ENCODE measurements at regions not wholly inside any gene's neighbourhood (a gene's known extent, or its start where the extent isn't known, plus 50 kb on each side); places are given as distances from the start of the nearest gene placed in this dataset.

GRCh38 chr10:120998782-120999285, 147.7 kb downstream of the WDR11 start:
- H3K36me3 ChIP-seq, result no peaks in the 10 kb centered on the region

GRCh38 chr10:120999868-121000267, 148.7 kb downstream of the WDR11 start:
- DNase-seq, result no peak
- H3K27ac ChIP-seq, result no peak overlapping the region
- H3K4me1 ChIP-seq, result no peaks in the 10 kb centered on the region
- H3K27me3 ChIP-seq, result no peaks in the 10 kb centered on the region
- TF ChIP-seq CTCF (IDR thresholded peaks at IDR 0.05), result no peak
- intact Hi-C loops (cut with DNase I), result no loop called here
- no peaks in the 10 kb centered on the region for H3K9me3 ChIP-seq
- no peaks in the 10 kb centered on the region for H3K36me3 ChIP-seq
- H3K9ac ChIP-seq (ENCODE audit: low read depth in 2 of 2, low read length in 2 of 2), result no peak overlapping the region
- H3K4me3 ChIP-seq, result no peak overlapping the region

More at GRCh38 chr10:120998782-120999285, 147.7 kb downstream of the WDR11 start:
- no peak overlapping the region for H3K4me3 ChIP-seq
- H3K9me3 ChIP-seq, result no peaks in the 10 kb centered on the region
- no peaks in the 10 kb centered on the region for H3K27me3 ChIP-seq
- DNase-seq, result no peak
- no peak overlapping the region for H3K9ac ChIP-seq (ENCODE audit: low read depth in 2 of 2, low read length in 2 of 2)
- H3K27ac ChIP-seq, result no peak overlapping the region
- no peak for TF ChIP-seq CTCF (IDR thresholded peaks at IDR 0.05)
- intact Hi-C loops (cut with DNase I), result no loop called here
- H3K4me1 ChIP-seq, result no peaks in the 10 kb centered on the region

GRCh38 chr10:121002586-121003205, 151.5 kb downstream of the WDR11 start:
- Histone ChIP-seq H3K27me3 (no peaks in the 10 kb centered on the region), H3K9ac (ENCODE audit: low read depth in 2 of 2, low read length in 2 of 2) (no peak overlapping the region), H3K4me1 (no peaks in the 10 kb centered on the region), H3K36me3 (no peaks in the 10 kb centered on the region), H3K9me3 (peaks cover 5% of the 10 kb centered on the region), H3K27ac (no peak overlapping the region), H3K4me3 (no peak overlapping the region)
- no peak for TF ChIP-seq CTCF (IDR thresholded peaks at IDR 0.05)
- peak; percentile 64 for DNase-seq
- intact Hi-C loops (cut with DNase I), result no loop called here

- no peak overlapping the region for H3K27ac ChIP-seq
- H3K27me3 ChIP-seq, result no peaks in the 10 kb centered on the region
- no peaks in the 10 kb centered on the region for H3K36me3 ChIP-seq
- H3K9me3 ChIP-seq, result peaks cover 5% of the 10 kb centered on the region
- no peak overlapping the region for H3K4me3 ChIP-seq
- no peaks in the 10 kb centered on the region for H3K4me1 ChIP-seq
- intact Hi-C loops (cut with DNase I), result loop anchor here (5.0 kb wide), 1 partner anchor 41 kb away; no protein-coding TSS in a partner anchor
- TF ChIP-seq CTCF (IDR thresholded peaks at IDR 0.05), result no peak
- H3K9ac ChIP-seq (ENCODE audit: low read depth in 2 of 2, low read length in 2 of 2), result no peak overlapping the region
- no peak for DNase-seq
Measured at GRCh38 chr10:121005948-121006587, 154.9 kb downstream of the WDR11 start.

- no peak for DNase-seq
- no peaks in the 10 kb centered on the region for H3K36me3 ChIP-seq
- H3K9me3 ChIP-seq, result peaks cover 5% of the 10 kb centered on the region
- no peaks in the 10 kb centered on the region for H3K27me3 ChIP-seq
- TF ChIP-seq CTCF (IDR thresholded peaks at IDR 0.05), result no peak
- H3K4me1 ChIP-seq, result no peaks in the 10 kb centered on the region
- no peak overlapping the region for H3K27ac ChIP-seq
- no peak overlapping the region for H3K4me3 ChIP-seq
- H3K9ac ChIP-seq (ENCODE audit: low read depth in 2 of 2, low read length in 2 of 2), result no peak overlapping the region
- intact Hi-C loops (cut with DNase I), result loop anchor here (5.0 kb wide), 1 partner anchor 40 kb away; no protein-coding TSS in a partner anchor
Measured at GRCh38 chr10:121007264-121007663, 156.1 kb downstream of the WDR11 start.
